ENCODE measurements at regions not wholly inside any gene's neighbourhood (a gene's known extent, or its start where the extent isn't known, plus 50 kb on each side); places are given as distances from the start of the nearest gene placed in this dataset.
"Not testable (repeated sequence)": the region's sequence is repeated elsewhere in the genome, so short reads cannot be mapped to it uniquely, and the experiment has no call there.

DNA sequence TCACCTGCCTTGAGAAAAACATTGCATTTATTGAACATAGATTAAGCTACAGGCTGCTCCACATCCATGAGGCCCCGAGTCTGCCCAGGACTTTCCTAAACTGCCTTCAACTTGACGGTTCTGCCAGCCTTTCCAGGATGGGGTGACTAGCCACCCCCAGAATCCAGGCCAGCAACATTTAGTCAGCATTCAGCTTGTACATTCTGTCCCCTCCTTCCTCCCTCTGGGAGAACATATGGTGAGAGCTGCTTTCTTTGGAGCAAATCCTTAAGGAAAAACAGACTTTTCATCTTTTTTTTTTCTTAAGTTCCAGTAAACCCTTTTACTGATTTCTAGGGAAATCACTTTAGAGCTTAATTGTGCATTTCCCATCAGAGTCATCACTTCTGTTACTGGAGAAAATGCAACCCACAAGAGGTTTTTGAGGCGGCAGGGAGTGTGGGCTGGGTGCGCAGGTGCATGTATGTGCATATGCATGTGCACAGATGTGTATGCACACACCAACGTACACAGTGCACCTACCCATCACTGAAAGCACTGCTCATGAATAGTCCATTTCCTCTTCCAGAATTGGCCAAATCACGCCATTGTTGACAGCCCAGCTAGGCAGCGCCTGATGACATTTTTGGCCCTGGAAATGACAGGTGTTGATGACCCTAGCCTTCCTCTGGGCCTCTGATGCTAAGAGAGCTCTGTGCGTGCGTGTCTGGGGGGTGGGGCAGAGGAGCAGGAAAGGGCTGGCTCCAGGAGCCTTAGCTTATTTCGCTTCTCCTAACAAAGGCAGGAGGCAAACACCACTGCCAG, 145.6 kb downstream of the HSD17B3 start:
- no peak for DNase-seq (ENCODE audit: low spot score)

DNA sequence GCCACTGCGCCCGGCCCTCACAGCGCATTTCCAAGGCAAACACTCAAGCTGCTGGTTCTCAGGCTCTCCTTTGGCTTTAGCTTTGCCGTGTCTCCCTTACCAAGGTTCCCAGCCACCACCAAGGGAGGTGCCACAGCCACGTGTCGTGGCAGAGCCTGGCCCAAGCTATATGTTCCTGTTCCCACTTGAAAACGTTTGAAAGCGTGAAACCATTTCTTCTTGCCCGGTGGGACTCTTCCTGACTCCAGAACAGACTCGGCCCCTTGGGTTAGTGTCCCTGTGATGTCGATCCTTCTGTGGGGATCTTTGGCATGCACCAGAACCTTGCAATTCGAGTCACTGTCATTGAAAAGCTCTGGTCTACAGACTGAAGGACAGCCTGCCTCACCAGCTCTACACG, 147.9 kb downstream of the HSD17B3 start:
- no peak for DNase-seq (ENCODE audit: low spot score)

DNA sequence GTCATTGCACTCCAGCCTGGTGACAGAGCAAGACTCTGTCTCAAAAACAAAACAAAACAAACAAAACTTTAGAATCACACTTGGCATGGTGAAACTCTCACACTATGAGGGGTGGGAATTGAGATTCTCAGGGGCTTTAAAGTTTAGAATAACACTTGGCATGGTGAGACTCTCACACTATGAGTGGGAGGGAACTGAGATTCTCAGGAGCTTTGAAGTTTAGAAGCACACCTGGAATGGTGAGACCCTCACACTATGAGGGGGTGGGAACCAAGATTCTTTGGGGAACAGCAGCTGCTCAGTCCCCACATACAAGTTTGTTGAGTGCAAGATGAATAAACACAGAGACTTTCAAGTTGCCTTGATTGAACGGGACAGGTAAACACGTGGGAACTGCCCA, 149.4 kb downstream of the HSD17B3 start:
- no peak for DNase-seq (ENCODE audit: low spot score)

DNA sequence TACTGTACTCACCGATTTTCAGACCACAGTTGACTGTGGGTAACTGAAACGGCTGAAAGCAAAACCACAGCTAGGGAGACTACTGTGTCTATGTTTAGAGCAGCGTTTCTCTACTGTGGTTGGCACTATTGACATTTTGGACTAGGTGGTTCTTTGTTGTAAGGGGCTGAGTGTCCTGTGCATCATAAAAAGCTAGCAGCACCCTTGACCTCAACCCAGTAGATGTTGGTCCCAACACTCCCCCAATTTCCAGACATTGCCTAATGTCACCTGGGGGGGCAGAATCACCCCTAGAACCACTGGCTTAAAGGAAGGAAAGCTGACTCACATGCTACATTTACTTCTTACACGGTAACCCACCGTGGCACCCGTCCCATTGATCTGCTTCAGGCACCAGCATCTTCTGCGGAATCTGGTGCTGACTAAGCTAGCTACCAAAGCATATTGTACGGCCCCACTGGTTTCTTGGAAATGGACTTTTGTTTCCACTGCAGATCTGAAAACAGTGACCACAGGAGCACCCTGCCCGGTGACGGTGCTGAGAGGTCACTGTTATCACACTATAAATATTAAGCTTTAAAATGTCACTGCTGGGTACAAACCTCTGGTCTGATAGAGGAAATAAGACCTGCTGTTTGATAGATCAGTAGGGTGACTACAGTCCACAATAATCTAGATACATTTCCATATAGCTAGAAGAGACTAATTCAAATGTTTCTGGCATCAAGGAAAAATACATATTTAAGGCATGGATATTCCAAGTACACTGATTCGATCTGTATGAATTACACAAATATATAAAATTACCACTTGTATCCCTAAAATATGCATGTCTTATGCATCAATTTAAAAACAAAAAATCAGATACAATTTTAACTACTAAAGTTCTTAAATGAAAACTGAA, 151.4 kb downstream of the HSD17B3 start:
- no peak for DNase-seq (ENCODE audit: low spot score)

DNA sequence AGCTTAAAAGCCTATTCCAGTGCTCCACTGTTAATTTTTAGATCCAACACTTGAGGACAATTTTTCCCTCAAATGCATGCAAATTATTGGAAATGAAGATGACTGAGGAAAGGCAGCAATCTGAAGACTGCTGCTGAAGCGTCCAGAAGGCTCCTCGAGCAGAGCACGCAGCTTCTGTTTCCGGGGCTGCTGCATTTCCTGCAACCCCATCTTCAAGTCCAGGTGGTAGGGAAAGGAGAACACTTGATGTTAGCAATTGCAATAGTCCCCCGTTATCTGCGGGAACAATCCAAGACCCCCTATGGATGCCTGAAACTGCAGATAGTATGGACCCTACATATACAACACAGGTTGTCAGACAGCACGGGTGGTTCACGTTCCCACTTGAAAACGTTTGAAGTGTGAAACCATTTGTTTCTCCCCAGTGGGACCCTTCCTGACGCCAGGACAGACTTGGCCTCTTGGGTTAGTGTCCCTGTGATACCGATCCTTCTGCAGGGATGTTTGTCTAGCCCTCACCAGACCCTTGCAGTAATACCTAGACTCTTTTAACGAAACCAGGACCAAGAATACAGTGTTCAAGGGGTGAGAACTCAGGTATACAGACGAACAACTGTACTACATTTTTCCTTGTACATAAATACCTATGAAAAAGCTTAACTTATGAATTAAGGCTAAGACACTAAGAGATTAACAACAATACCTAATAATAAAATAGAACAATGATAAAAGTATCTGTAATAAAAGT, 152.3 kb downstream of the HSD17B3 start:
- DNase-seq (ENCODE audit: low spot score) = no peak

DNA sequence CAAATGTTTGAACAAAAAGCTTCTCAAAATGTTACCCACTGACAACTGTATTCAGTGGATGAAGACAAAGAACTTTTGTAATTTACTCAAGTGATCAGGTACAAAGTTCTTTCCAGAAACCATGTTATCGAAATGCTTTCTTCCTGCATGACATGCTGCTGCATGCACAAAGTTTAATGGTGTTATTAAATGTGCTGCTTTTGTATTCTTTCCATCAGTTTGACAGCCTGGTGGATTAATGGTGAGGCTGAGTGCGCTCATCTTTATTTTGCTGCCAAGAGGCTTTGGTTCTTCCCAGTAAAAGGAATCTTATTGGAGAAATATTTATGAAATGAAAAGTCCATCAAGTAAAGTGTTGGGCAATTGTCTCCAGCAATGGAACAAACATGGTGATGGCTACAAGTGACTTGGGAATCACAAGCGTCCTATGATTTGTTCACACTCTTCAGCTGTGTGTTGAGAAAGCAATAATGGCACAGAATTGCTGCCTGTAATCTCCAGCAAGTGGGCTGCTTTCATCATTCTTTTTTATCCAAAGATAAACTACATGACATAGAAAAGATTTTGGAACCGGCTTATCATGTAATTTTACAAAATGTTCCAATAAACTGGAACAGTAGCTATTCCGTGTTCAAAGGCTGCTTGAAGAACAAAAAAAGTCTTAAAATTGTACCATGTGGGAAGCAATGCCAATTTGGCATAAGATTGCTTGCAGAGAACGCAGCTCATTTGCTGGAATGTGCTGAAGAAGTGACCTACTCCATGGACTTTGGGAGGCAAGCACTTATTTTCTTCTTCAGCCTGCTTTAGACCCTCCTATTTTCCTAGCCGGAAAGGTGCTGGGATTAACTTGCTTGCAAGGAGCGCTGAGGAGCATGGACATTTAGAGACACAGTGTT, 153.1 kb downstream of the HSD17B3 start:
- no peak for DNase-seq (ENCODE audit: low spot score)

DNA sequence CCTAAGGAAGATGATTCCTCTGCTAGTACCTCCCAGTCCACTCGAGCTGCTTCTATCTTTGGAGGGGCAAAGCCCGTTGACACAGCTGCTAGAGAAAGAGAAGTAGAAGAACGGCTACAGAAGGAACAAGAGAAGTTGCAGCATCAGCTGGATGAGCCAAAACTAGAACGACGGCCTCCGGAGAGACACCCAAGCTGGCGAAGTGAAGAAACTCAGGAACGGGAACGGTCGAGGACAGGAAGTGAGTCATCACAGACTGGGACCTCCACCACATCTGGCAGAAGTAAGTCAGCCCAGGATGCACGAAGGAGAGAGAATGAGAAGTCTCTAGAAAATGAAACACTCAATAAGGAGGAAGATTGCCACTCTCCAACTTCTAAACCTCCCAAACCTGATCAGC, 154.9 kb downstream of the HSD17B3 start:
- not testable (repeated sequence) for DNase-seq (ENCODE audit: low spot score)

DNA sequence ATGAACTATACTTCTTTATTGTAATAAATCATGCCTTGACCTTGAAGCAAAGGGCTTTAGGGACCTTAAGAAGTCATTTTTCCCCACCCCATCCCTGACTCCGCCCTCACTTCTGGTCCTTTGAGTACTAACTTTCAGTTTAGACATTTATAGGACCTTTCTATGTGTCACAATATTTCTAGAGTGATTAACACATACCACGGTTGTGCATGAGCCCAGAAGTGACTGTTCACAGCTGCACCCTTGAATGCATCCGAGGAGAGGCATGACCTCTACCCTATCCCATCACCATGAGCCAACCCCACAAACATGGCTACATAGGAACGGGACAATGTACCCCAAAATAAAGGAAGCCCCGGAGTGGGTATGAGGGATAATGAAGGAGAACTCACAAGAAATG, 160.3 kb downstream of the HSD17B3 start:
- no peak for DNase-seq (ENCODE audit: low spot score)

DNA sequence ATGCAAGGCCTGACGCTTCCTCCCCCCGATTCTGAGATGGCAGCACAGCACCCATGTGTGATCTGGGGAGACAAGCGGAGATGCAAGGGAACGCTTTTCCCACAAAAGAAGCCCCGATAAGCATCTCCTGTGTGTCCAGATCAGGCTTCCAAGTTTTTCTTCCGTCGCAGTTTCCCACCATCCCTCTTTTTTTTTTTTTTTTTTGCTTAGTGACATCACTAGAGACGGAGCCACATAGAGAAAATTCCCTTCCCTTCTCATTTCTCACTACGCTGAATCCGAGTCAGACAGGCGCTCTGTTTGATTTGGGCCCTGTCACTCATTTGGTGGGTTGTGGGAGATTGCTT, 160.9 kb downstream of the HSD17B3 start:
- DNase-seq (ENCODE audit: low spot score) = no peak

DNA sequence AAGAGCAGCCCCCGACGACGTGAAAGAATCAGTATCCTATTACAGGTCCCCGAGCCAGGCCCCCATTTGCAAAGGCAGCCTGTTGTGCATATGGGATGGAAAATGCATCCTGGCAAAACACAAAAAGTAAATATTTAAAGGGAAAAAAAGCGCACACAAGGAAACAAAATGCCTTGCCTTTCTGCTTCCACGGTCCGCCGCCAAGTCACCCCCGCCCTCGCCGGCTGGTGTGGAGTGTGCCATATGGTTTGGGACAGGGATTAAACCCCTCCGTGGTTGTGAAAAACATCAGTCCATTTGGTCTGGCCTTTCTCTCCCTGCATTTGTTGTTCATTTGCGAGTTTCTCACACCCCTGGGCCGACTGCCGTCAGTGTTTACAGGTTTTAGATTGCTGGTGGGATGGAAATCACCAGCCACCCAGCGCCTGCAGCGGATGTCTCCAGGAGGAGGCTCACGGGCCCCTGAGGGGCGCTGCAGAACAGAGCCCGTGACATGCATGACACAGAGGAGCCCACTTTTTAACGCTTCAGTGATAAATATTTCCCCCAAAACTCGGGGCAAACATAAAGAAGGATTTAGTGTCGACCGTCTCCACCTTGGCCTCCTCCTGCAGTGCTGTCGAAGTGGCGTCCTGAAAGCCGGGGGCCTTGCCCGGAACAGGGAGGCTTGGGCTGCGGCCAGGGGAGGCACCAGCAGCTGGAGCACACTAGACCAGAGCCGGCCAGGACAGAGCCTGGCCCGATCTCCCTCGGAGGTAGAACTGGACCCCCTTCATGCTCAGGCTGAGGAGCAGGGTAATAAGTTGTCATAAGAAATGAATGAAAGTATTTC, 161.5 kb downstream of the HSD17B3 start:
- no peak for DNase-seq (ENCODE audit: low spot score)

DNA sequence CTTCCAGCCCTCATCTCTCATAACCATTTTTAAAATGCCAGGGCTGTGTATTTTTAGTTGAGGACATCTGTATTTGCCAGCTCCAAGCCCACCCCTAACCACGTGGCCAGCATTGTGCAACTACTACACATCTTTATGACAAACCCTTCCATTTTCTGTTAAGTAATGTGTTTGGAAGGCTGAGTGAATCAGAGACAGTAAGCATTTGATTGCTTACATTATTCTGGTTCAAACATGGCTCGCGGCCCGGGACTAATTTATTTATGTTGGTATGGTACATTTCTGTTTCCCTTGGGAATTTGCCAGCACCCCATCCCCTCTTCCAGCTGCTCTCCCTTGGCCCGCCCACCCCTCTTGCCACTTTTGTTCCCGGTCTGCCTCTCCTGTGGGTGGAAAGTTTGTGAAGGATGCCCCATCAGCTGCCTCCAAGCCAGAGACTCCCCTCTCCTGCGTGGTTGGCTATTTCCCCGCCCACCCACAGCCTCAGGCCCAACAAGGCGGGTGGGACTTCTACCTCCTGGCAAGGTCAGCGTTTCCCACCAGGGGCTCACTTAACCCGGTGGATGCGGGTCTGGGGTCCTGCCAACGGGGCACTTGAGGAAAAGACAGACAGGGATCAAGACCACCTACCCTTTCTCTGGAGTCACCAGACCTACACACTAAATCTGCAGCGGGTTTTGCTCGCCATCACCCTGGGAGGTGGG, 162.2 kb downstream of the HSD17B3 start:
- no peak for DNase-seq (ENCODE audit: low spot score)

DNA sequence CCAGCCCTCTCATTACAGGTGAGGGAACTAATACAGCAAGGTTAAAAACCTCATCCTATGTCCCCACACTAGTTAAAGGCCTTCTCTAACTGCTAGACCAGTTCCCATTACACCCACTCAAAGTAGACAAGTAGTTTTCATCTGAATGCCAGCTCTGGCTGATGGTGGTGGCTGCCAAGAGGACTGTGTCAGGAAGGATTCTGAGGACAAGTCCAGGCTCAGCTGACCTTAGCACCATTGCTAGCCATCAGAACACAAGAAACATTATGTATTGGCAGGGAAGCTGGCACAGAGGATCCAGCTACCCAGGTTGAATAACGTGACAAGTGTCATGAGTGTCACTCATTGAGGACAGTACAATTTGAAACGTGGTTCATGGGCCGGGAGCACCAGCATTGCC, 163.4 kb downstream of the HSD17B3 start:
- no peak for DNase-seq (ENCODE audit: low spot score)

DNA sequence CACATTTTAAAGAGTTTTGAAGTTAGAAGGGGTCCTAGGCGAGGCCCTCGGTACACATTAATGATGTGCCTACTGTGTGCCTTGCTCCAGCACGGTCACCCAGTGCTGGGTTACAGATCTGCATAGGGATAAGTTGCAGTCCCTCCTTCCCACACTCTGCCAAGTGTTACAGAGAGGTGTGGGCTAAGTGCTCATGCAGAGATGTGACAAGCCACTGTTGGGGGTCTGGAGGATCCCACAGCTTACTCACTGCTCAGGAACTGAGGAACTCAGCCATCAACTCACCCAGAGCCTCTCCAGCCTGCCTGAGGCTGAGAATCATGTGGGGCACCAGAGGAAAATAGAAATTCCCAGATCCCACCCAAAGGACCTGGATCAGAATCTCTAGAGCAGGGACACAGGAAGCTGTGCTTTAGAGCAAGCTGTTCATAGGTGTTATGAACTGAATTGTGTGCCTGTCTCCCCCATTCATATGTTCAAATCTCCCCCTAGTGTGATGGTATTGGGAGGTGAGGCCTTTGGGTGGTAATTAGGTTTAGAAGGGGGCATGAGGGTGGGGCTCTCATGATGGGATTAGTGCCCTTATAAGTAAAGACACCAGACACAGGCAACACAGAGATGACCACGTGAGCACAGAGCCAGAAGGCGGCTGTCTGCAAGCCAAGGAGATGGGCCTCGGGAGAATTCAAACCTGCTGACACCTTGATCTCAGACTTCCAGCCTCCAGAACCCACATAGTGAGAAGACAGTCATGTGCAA, 164.1 kb downstream of the HSD17B3 start:
- DNase-seq (ENCODE audit: low spot score) = no peak

DNA sequence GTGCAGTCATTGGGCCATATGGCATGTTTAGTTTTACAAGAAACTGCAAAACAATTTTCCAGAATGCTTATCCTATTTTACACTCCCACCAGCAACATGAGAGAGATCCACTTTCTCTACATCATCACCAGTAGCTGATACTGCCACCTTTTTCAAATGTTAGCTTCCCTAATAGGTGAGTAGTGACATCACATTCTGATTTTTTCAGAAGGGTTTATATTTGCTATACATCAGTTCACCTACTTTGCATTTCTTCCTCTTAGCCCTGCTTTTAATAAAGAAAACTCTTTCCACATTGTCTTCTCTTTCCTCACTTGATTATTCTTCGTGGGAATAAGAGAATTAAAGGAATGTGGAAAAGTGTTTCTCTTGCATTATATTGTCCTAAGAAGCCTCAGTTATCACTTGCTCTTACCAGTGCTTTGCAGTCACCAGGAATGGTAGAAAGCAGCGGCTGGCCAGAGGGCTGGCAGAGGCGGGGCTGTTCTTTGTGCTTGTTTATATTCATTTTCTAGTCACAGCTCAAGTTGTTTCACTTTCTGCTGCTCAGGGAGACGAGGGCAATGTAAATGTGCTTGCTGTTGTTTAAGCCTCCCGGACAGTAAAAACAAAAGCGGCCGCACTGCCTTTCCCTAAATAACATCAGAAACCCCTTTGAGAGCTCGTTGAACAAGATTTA, 164.8 kb downstream of the HSD17B3 start:
- DNase-seq (ENCODE audit: low spot score) = peak; percentile 51

DNA sequence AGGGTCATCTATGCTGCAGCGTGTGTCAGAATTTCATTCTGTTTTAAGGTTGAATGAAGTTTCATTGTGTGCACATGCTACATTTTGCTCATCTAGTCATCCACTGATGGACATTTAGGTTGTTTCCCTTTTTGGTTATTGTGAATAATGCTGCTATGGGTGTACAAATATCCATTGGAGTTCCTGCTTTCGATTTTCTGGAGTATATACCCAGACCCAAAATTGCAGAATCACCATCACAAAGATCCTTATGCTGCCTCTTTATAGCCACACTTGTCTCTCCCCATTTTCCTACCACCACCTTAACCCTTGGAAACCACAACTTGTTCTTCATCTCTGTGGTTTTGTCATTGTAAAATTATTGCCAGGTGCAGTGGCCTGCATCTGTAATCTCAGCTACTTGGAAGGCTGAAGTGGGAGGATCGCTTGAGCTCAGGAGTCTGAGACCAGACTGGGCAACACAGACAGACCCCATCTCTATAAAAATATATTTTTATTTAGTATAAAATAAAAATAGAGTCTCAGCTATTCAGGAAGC, 166.2 kb downstream of the HSD17B3 start:
- no peak for DNase-seq (ENCODE audit: low spot score)

DNA sequence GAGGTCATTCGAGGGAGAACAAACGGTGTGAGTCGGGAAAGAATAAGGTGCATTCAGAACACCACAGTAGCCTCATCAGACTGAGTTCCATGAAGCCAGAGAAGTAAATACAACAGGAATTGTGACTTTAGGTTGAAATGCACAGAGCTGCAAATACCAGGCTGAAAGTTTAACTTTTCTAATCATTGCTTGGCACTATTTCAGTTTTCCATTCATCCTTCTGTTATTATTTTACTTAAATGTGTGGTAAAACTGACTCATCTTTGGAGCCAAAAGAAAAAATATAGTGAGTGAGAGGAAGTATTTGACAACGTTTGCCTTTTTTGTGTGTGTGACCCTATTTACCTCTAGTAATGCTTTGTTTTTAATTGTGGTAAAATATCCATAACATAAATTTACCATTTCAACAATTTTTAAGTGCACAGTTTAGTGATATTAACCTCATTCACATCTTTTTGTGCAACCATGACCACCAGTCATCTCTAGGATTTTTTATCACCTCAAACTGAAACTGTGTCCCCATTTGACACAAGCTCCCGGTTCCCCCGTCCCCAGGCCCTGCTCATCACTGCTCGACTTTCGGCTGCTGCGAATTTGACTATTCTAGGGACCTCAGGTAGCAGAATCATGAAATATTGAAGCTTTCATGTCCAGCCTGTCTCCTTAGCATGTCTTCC, 166.8 kb downstream of the HSD17B3 start:
- DNase-seq (ENCODE audit: low spot score) = no peak

DNA sequence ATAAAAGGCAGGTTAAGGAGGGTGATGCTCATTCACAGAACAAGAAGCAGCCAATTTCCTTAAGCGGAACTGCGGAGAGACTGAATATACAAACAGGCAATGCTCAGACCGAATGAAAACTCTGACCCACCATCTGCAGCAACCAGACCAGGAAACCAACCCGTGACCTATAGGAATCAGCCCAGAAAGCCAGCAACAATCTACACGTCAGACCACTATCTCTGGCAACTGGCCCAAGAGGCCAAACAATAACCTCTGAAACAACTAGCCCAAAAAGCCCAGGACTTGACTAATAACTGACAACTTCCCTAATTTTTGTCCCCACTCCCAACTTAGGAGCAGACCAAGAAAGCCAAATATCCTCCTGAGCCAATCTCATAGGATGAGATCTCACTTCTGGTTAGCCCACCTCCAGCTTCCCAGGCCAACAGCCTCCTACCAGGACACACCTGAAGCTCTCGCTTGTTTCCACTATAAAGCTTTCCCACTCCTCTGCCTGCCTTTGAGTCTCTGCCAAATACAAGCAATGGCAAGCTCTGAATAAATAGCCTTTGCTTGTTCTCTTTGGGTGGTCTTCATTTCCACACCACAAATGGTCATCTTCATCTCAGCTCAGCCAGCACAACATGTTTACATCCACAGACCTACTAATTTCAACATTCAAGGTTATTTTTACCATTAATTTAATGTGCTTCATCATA, 168.5 kb downstream of the HSD17B3 start:
- DNase-seq (ENCODE audit: low spot score) = no peak
